MM.1S (cell line): ENCODE measurements at regions not wholly inside any gene's neighbourhood (a gene's known extent, or its start where the extent isn't known, plus 50 kb on each side); places are given as distances from the start of the nearest gene placed in this dataset.

Source experiments
- DNase-seq: peaks from one replicate; pipeline ENCODE4 v3.0.0-alpha.2; 2015
- H2AFZ ChIP-seq: fragments of 300-600 bp; sonication (generic); 2 replicates; pipeline ENCODE4 v1.6.0; 2016; ENCODE audit warnings: antibody characterized with exemption, low read length
- H3F3A ChIP-seq: fragments of 300-600 bp; sonication (generic); 2 replicates; pipeline ENCODE4 v1.6.1; 2016; ENCODE audit warnings: mild to moderate bottlenecking, antibody characterized with exemption, low read length, moderate library complexity, mixed read lengths; ENCODE audit not compliant: insufficient read depth
- H3K27ac ChIP-seq: fragments of 300-600 bp; sonication (generic); 2 replicates; pipeline ENCODE4 v1.5.1; 2016; ENCODE audit warnings: mild to moderate bottlenecking, low read length
- H3K27me3 ChIP-seq: fragments of 300-600 bp; sonication (generic); replicated peaks from 2 replicates; pipeline ENCODE4 v1.6.0; 2016; ENCODE audit warnings: low read length; ENCODE audit not compliant: insufficient read depth
- H3K36me3 ChIP-seq: fragments of 300-600 bp; sonication (generic); replicated peaks from 2 replicates; pipeline ENCODE4 v1.6.1; 2016; ENCODE audit warnings: mild to moderate bottlenecking, low read length, mixed read lengths; ENCODE audit not compliant: insufficient read depth
- H3K4me1 ChIP-seq: fragments of 300-600 bp; sonication (generic); 2 replicates; pipeline ENCODE4 v1.6.1; 2016; ENCODE audit warnings: low read length, mixed read lengths
- H3K4me2 ChIP-seq: fragments of 300-600 bp; sonication (generic); 2 replicates; pipeline ENCODE4 v1.6.0; 2016; ENCODE audit warnings: low read depth, low read length
- H3K4me3 ChIP-seq: fragments of 300-600 bp; sonication (generic); 2 replicates; pipeline ENCODE4 v1.5.1; 2016; ENCODE audit warnings: low read length, mixed read lengths
- H3K79me2 ChIP-seq: fragments of 300-600 bp; sonication (generic); 2 replicates; pipeline ENCODE4 v1.6.1; 2016; ENCODE audit warnings: mixed run types, low read length, mixed read lengths
- H3K9ac ChIP-seq: fragments of 300-600 bp; sonication (generic); 2 replicates; pipeline ENCODE4 v1.6.1; 2016; ENCODE audit warnings: low read length, mixed read lengths
- H3K9me2 ChIP-seq: fragments of 300-600 bp; sonication (generic); replicated peaks from 2 replicates; pipeline ENCODE4 v1.6.1; 2016; ENCODE audit warnings: mild to moderate bottlenecking, low read length, mixed read lengths; ENCODE audit not compliant: insufficient read depth
- H3K9me3 ChIP-seq: fragments of 300-600 bp; sonication (generic); replicated peaks from 2 replicates; pipeline ENCODE4 v1.6.1; 2016; ENCODE audit warnings: mild to moderate bottlenecking, low read length, mixed read lengths; ENCODE audit not compliant: insufficient read depth
- H4K20me1 ChIP-seq: fragments of 300-600 bp; sonication (generic); 2 replicates; pipeline ENCODE4 v1.6.1; 2016; ENCODE audit warnings: mild to moderate bottlenecking, low read length, moderate library complexity, mixed read lengths; ENCODE audit not compliant: insufficient read depth
- CTCF ChIP-seq: fragments of 300-600 bp; sonication (generic); IDR thresholded peaks from 2 replicates; pipeline ENCODE4 v1.5.1; 2016; ENCODE audit warnings: antibody characterized with exemption, low read length, mixed read lengths
- EZH2 ChIP-seq: fragments of 300-600 bp; sonication (generic); optimal IDR thresholded peaks from 2 replicates; pipeline ENCODE3; 2017; ENCODE audit warnings: low read depth, mild to moderate bottlenecking, antibody characterized with exemption, low read length, mixed read lengths
- EZH2phosphoT487 ChIP-seq: fragments of 300-600 bp; sonication (generic); IDR thresholded peaks from 2 replicates; pipeline ENCODE4 v1.6.1; 2018; ENCODE audit warnings: antibody characterized with exemption, low read length

- Histone ChIP-seq H3K27me3 (no peaks in the 10 kb centered on the region), H3K27ac (no peak overlapping the region), H2AFZ (no peak overlapping the region), H3K9me2 (no peaks in the 10 kb centered on the region), H4K20me1 (no peaks in the 10 kb centered on the region), H3K4me1 (no peaks in the 10 kb centered on the region), H3K9me3 (no peaks in the 10 kb centered on the region), H3K4me3 (no peak overlapping the region), H3K36me3 (no peaks in the 10 kb centered on the region), H3K9ac (no peak overlapping the region), H3F3A (no peaks in the 10 kb centered on the region), H3K4me2 (no peak overlapping the region), H3K79me2 (no peaks in the 10 kb centered on the region)
- TF ChIP-seq EZH2 = no peak
- no peak for TF ChIP-seq EZH2phosphoT487
- TF ChIP-seq CTCF = no peak
- no peak for DNase-seq
Measured at GRCh38 chr1:93769777-93770176, 88.1 kb upstream of the BCAR3 start.

GRCh38 chr1:93768380-93768863 lies 86.8 kb upstream of the BCAR3 start:
- no peak overlapping the region for H2AFZ ChIP-seq
- no peaks in the 10 kb centered on the region for H3F3A ChIP-seq
- H3K36me3 ChIP-seq = no peaks in the 10 kb centered on the region
- H3K9me3 ChIP-seq = no peaks in the 10 kb centered on the region
- H3K27ac ChIP-seq = no peak overlapping the region
- H3K4me1 ChIP-seq = no peaks in the 10 kb centered on the region
- no peak overlapping the region for H3K9ac ChIP-seq
- no peaks in the 10 kb centered on the region for H4K20me1 ChIP-seq
- H3K4me3 ChIP-seq = no peak overlapping the region
- H3K79me2 ChIP-seq = no peaks in the 10 kb centered on the region
- no peak for DNase-seq
- no peak for TF ChIP-seq CTCF
- TF ChIP-seq EZH2 = no peak
- no peak for TF ChIP-seq EZH2phosphoT487
- no peak overlapping the region for H3K4me2 ChIP-seq
- no peaks in the 10 kb centered on the region for H3K9me2 ChIP-seq
- no peaks in the 10 kb centered on the region for H3K27me3 ChIP-seq

- no peaks in the 10 kb centered on the region for H3K4me1 ChIP-seq
- H3K79me2 ChIP-seq = no peaks in the 10 kb centered on the region
- no peak for DNase-seq
- H3K9me3 ChIP-seq = no peaks in the 10 kb centered on the region
- H2AFZ ChIP-seq = no peak overlapping the region
- H3F3A ChIP-seq = no peaks in the 10 kb centered on the region
- no peak overlapping the region for H3K4me3 ChIP-seq
- H3K27me3 ChIP-seq = no peaks in the 10 kb centered on the region
- no peak overlapping the region for H3K4me2 ChIP-seq
- no peak overlapping the region for H3K27ac ChIP-seq
- no peaks in the 10 kb centered on the region for H3K9me2 ChIP-seq
- TF ChIP-seq EZH2phosphoT487 = no peak
- no peak overlapping the region for H3K9ac ChIP-seq
- H4K20me1 ChIP-seq = no peaks in the 10 kb centered on the region
- no peaks in the 10 kb centered on the region for H3K36me3 ChIP-seq
Measured at GRCh38 chr1:93766451-93766850, 84.8 kb upstream of the BCAR3 start.

- no peak overlapping the region for H3K4me2 ChIP-seq
- no peaks in the 10 kb centered on the region for H3K79me2 ChIP-seq
- H3F3A ChIP-seq = no peaks in the 10 kb centered on the region
- H3K27ac ChIP-seq = no peak overlapping the region
- DNase-seq = no peak
- H2AFZ ChIP-seq = no peak overlapping the region
- no peaks in the 10 kb centered on the region for H4K20me1 ChIP-seq
- TF ChIP-seq EZH2phosphoT487 (no peak), EZH2 (no peak), CTCF (no peak)
- no peaks in the 10 kb centered on the region for H3K4me1 ChIP-seq
- H3K36me3 ChIP-seq = no peaks in the 10 kb centered on the region
- H3K9ac ChIP-seq = no peak overlapping the region
- no peaks in the 10 kb centered on the region for H3K9me3 ChIP-seq
- H3K4me3 ChIP-seq = no peak overlapping the region
- no peaks in the 10 kb centered on the region for H3K9me2 ChIP-seq
- H3K27me3 ChIP-seq = no peaks in the 10 kb centered on the region
Measured at GRCh38 chr1:93765099-93765498, 83.5 kb upstream of the BCAR3 start.
